ENCODE measurements at regions not wholly inside any gene's neighbourhood (a gene's known extent, or its start where the extent isn't known, plus 50 kb on each side); places are given as distances from the start of the nearest gene placed in this dataset.

GRCh38 chr3:25114532-25114931, 313.5 kb upstream of the RARB start:
- no peak for DNase-seq

- no peak for DNase-seq
These were observed 311.0 kb upstream of the RARB start for GRCh38 chr3:25117005-25117593.

GRCh38 chr3:25119682-25120081, 308.4 kb upstream of the RARB start:
- DNase-seq: no peak

DNA sequence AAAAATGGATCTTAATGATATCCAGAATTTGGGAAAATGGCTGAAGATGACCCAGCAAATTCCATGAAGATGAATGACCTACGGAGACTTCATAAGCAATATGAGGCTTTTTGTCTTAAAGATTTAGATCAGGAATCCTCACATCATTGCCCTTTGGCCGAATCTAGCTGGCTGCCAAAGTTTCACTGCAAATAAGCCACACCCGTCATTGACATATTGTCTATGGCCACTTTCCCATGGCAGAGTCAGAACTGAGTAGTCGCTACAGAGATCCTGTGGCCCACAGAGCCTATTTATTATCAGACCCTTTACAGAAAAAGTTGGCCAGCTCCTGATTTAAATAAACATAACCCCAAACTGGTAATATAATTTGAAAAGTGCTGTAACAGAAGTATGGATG, 307.4 kb upstream of the RARB start:
- no peak for DNase-seq

DNA sequence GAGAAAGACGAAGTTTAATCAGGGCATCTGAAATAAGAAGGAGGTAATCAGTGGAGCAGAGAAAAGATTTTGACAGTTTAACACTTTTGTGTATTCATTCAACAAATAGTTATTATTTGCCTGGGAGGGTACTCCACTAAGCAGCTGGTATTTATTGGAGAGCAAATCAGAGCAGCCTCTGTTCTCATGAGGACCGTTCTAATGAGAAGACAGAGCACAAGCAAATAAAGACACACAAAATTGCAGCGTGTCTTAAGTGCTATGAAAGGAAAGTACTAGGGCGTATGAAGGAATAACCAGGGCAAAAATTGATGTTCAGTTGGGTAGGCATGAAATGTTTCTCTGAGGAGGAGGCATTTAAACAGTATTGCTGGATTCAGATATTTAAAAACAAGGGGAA, 302.9 kb upstream of the RARB start:
- DNase-seq: no peak

GRCh38 chr3:25128735-25129134, 299.3 kb upstream of the RARB start:
- DNase-seq: no peak

DNA sequence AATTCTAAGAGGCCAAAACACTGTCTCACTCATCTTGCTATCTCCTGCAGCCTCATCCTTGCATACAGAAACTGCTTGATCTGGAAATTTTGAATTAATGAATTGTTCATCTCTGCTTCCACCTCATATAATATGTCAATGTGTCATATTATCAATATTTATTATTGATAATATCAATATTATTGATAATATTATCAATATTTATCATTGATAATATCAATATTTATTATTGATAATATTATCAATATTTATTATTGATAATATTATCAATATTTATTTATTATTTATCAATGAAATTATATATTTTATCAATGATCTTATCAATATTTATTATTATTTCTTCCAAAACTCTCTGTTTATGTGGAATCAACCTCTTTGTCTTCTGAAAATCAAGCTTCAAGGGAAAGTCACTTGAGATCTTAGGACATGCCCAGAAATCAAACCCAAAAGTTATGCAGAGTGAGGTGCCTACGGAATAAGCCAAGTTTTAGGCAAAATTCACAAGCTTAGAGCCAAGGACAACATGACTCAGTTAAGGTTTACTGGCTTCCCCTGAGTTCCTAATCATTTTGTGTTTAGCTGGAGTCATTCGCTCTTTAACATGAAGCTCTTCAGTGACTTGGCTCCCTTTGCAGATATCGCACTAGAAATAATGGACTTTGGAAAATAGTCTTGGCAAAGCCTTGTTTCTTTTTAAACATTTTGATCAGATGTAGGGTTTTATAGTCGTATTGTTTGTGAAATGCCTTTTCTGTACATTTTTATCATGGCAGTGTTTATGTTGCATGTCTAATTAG, 297.1 kb upstream of the RARB start:
- DNase-seq: no peak

DNA sequence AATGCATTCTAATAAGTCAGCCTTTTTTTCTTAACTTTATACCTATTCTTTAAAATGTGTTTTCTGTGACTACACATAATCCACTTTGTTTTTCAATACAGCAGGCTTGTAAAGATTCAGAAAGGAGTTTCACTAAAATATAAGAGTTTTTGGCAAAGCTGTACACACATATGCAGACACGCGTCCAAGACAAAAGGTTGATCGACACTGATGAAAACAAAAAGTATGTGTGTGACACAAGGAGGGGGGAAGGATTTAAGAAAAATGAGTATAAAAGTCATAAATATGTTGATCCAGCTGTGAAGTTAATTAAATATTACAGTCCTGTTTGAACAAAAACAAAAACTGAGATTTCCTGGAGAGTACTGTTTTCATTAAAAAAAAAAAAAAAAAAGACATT, 294.5 kb upstream of the RARB start:
- DNase-seq: no peak

- no peak for DNase-seq
These were observed 290.5 kb upstream of the RARB start for GRCh38 chr3:25137606-25138005.

DNA sequence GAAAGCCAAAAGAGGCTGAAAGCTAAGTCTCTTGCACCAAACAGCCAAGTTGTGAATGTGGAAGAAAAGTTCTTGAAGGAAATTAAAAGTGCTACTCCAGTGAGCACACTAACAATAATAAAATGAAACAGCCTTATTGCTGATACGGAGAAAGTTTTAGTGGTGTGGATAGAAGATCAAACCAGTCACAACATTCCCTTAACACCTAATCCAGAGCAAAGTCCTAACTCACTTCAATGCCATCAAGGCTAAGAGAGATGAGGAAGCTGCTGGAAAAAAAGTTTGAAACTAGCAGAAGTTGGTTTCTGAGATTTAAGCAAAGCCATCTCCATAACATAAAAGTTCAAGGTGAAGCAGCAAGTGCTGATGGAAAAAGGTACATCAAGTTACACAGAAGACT, 288.8 kb upstream of the RARB start:
- DNase-seq: no peak

DNA sequence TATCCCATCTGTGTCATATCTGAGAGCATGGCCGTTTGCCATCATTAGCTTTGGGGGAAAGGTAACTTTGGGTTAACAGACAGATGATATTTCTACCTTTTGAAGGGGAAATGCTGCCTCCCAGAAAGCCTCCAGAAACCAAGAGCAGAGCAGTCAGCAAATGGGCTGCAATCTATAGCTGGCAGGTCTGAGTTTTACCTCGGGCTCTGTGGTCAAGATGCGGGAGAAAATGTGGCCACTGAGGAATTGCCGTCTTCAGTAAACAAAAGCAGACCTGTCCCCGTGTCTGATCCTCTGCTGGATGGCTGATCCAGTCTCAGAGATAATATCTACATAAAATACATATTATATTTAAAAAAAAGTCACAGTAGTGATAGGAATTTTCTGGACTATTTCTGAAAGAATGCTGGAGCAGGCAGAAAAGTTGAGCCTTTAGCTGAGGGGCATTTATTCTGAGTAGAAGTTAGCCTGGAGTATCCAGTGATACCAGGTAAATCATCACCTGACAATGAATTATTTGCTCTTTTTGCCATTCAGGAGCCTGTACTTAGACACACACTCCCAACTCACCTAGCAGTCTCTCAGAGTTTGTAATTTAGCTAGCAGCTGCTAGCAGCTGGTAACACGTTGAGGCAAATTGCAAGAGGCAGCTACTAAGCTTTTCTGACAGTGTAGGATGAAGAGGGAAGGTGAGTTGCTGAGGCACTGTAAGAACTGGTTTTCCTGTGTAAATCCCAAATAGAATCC, 285.3 kb upstream of the RARB start:
- DNase-seq: no peak

DNA sequence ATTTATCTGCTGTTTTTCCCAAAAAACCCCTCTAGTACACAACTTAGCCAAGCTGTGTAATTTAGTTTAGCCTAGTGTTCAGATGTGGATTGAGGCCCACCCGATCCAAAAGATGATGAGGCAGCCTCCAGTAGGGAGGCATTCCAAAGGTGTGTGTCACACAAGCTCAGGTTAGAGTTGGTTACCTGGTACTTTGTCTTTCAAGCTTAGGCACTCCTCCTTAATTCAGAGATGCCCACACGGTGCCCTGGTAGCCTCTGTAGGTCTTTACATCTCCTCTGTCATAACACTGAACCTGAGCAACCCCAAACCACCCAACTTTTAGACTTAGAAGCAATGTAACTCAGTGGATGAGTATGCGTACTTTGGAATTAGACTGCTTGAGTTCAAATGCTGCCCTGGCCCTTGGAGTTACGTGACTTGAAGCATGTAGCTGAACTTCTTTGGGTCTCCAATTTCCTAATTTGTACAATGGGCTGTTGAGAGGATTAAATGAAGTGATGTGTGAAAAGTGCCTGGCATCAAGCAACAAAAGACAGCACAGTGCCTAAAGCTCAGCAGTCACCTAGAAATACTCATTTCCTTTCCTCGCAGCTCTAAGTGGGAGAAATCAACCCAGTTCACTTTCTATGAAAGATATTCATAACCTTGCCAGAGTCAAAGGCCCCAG, 284.6 kb upstream of the RARB start:
- no peak for DNase-seq

DNA sequence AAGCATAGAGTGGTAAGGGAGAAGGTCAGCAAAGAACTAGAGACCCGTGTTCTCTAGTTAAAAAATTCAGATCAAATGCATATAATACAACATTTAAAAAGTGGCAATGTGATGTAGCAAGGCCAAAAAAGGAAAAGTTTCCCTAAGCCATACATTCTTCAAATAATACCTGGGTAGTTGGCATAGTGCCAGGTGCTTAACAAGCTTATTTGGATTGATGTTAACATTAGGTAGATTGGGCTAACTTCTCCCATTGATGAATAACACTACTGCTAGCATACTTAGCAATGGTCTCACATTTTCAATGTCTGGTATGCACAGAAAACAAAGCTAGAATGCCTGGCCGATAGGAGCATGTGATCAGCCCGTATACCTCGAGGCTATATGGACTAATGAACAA, 283.6 kb upstream of the RARB start:
- DNase-seq: no peak

DNA sequence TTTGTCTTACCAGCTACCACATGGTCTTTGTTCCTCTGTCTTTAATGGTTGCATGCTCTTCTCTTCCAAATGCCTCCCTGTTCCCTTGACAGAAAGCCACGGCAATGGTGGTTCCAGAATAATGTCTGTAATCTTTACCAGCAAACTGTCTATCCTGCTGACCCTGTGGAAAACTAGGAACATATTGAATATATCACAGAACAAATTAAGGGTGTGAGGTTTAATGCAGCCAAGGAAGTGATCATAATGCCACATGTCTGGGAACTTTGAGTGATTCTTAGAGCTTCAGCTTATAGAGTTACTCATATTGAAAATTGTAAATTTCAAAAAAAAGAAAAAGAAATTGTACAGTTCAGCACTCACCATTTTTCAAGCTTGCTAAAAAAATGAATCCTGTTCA, 282.9 kb upstream of the RARB start:
- DNase-seq: no peak

- DNase-seq: no peak
These were observed 277.9 kb upstream of the RARB start for GRCh38 chr3:25150199-25150598.

DNA sequence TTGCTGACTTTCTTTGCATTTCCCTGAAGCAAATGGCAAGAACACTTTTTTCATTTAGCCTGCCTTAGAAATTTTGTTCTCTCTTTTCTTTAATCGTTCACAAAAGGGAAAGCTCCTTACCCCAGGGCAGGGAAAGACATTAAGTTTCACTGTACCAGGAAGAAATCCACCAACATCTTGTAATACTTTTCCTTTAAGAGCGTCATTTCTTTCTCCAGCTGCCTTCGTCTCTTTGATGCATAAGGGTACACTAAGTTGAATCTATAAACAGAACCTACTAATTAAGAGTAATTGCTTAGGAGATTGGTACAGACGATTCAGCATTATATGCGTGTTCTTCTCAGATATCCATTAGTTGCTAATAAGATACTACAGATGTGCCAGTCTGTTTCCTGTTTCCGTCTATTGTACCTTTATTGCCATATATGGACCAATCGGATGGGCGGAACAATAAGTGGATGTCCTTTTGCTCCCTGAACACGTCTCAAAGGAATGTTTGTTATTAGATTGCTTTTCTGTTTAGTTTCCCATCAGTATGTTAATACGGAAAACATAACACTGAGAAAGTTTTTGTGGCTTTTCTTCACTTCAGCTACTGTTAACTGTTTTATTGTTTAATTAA, 276.7 kb upstream of the RARB start:
- DNase-seq: no peak

- no peak for DNase-seq
These were observed 276.2 kb upstream of the RARB start for GRCh38 chr3:25151903-25152295.

GRCh38 chr3:25153136-25153535, 274.9 kb upstream of the RARB start:
- no peak for DNase-seq

DNA sequence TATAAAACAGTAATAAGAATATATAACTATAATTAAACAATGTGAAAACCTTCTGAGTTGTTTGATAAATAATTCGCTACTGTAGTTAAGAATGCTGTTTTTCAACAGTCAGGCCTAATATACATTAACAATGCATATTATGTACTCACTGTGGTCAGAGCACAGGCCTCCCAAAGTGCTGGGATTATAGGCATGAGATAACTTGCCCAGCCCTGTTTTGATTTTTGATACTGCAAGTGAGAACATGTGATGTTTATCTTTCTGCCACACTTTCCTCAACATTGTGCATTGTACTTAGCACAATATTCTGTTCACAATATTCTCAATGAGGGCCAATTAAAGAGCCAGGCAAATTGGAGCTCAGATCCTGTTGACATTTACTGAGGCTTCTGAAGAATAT, 274.5 kb upstream of the RARB start:
- no peak for DNase-seq

GRCh38 chr3:25155652-25156471, 272.2 kb upstream of the RARB start:
- DNase-seq: no peak

- peak; percentile 46 for DNase-seq
These were observed 271.4 kb upstream of the RARB start for GRCh38 chr3:25156626-25157025.

DNA sequence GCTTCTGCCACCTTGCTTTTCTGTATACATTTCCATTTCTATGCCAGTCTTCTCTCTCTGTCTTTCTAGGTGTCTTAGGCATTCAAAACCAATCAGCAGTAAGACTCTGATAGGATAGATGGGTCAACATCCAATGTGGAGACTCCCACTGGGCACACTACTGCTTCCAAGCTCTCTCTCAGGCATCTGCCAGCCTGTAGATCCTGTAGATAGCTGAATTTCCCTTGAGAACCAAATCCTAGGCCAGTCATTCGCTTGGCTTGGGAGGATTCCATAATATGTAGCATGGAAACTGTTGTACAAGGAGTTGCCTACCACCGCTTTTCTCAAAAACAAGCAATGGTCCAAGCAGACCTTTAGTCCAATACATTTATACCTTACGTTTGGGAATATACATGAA, 262.8 kb upstream of the RARB start:
- no peak for DNase-seq

Measured in femur (tissue), 1 donor.